ENCODE measurements at regions not wholly inside any gene's neighbourhood (a gene's known extent, or its start where the extent isn't known, plus 50 kb on each side); places are given as distances from the start of the nearest gene placed in this dataset.

- Histone ChIP-seq H3K9ac (ENCODE audit: control insufficient read depth, insufficient read depth, low read length) (no peak overlapping the region), H3K4me1 (ENCODE audit: control insufficient read depth, insufficient read depth, low read length) (no peaks in the 10 kb centered on the region), H3K79me2 (ENCODE audit: control insufficient read depth, insufficient read depth, low read length) (no peaks in the 10 kb centered on the region), H3K27ac (ENCODE audit: control insufficient read depth, insufficient read depth) (no peak overlapping the region), H3K27me3 (replicated peaks in 1 of 2; ENCODE audit: control insufficient read depth in 2 of 2, insufficient read depth in 2 of 2, low read length in 1 of 2) (no peaks in the 10 kb centered on the region), H3K4me3 (no peak overlapping the region), H2AFZ (ENCODE audit: control insufficient read depth, low read depth, low read length) (no peak overlapping the region), H3K4me2 (ENCODE audit: control insufficient read depth, insufficient read depth) (no peak overlapping the region), H4K20me1 (ENCODE audit: control insufficient read depth, insufficient read depth) (no peaks in the 10 kb centered on the region), H3K9me3 (replicated peaks; ENCODE audit: control insufficient read depth, insufficient read depth, low read length) (no peaks in the 10 kb centered on the region), H3K36me3 (ENCODE audit: control insufficient read depth in 2 of 2, insufficient read depth in 2 of 2, low read length in 1 of 2) (no peaks in the 10 kb centered on the region)
- ChIA-PET SMC1A (ENCODE audit: uncharacterized antibody, unreplicated experiment) (interaction anchor here (0.8 to 1.3 kb wide), 2 partner anchors 11 to 24 kb away, joined by 3 read pairs; no protein-coding TSS in a partner anchor), RAD21 (ENCODE audit: unreplicated experiment) (no interaction called here), CTCF (interaction anchor here (1.6 kb wide), 1 partner anchor 83 kb away, joined by 3 read pairs; no protein-coding TSS in a partner anchor), POLR2A (no interaction called here)
- TF ChIP-seq KAT2A (conservative IDR thresholded peaks at IDR 0.05; ENCODE audit: control insufficient read depth, low read depth, low read length) (no peak), MYB (IDR thresholded peaks at IDR 0.05; ENCODE audit: borderline replicate concordance, low read depth, low read length) (no peak), POLR2A (IDR thresholded peaks at IDR 0.05; ENCODE audit: low read depth, low read length) (no peak)
- in situ Hi-C loops (cut with MboI) = no loop called here
- no peak for FAIRE-seq
- intact Hi-C loops (cut with micrococcal nuclease; ENCODE audit: unreplicated experiment) = no loop called here
- no peak for DNase-seq (ENCODE audit: low read depth, low spot score)
- ATAC-seq = no peak
- BruUV-seq (replicated peaks) = no TSS peak
- WGBS (ENCODE audit: insufficient coverage, insufficient replicate concordance, low lambda C conversion rate, missing lambda C conversion rate) = 60% methylated on average over 2 of the region's 2 CpGs
These were observed 66.7 kb upstream of the E2F7 start for GRCh38 chr12:77131977-77132490.

GRCh38 chr12:77130193-77130592, 64.8 kb upstream of the E2F7 start:
- no peaks in the 10 kb centered on the region for H3K9me3 ChIP-seq (replicated peaks; ENCODE audit: control insufficient read depth, insufficient read depth, low read length)
- ChIA-PET RAD21 (ENCODE audit: unreplicated experiment) (no interaction called here), POLR2A (no interaction called here), CTCF (interaction anchor here (0.7 to 1.1 kb wide), 2 partner anchors 24 to 71 kb away, joined by 3 read pairs; no protein-coding TSS in a partner anchor), SMC1A (ENCODE audit: uncharacterized antibody, unreplicated experiment) (interaction anchor here (1.1 kb wide), 1 partner anchor 9 kb away, joined by 3 read pairs; no protein-coding TSS in a partner anchor)
- no peaks in the 10 kb centered on the region for H4K20me1 ChIP-seq (ENCODE audit: control insufficient read depth, insufficient read depth)
- no TSS peak for BruUV-seq (replicated peaks)
- no peak for TF ChIP-seq BRCA1 (IDR thresholded peaks at IDR 0.05; ENCODE audit: low read depth, low read length)
- TF ChIP-seq RBBP5 (conservative IDR thresholded peaks at IDR 0.05) = no peak
- no peak for TF ChIP-seq RFX5 (IDR thresholded peaks at IDR 0.05; ENCODE audit: low read depth, low read length)
- TF ChIP-seq MYB (IDR thresholded peaks at IDR 0.05; ENCODE audit: borderline replicate concordance, low read depth, low read length) = no peak
- no peak for TF ChIP-seq RAD21 (IDR thresholded peaks at IDR 0.05; ENCODE audit: insufficient read depth, low read depth, low read length)
- no peak for TF ChIP-seq WRNIP1 (IDR thresholded peaks at IDR 0.05; ENCODE audit: borderline replicate concordance, low read depth, low read length)
- TF ChIP-seq RELA (IDR thresholded peaks at IDR 0.05; ENCODE audit: borderline replicate concordance, partially characterized antibody) = no peak
- TF ChIP-seq, protein P1, sequence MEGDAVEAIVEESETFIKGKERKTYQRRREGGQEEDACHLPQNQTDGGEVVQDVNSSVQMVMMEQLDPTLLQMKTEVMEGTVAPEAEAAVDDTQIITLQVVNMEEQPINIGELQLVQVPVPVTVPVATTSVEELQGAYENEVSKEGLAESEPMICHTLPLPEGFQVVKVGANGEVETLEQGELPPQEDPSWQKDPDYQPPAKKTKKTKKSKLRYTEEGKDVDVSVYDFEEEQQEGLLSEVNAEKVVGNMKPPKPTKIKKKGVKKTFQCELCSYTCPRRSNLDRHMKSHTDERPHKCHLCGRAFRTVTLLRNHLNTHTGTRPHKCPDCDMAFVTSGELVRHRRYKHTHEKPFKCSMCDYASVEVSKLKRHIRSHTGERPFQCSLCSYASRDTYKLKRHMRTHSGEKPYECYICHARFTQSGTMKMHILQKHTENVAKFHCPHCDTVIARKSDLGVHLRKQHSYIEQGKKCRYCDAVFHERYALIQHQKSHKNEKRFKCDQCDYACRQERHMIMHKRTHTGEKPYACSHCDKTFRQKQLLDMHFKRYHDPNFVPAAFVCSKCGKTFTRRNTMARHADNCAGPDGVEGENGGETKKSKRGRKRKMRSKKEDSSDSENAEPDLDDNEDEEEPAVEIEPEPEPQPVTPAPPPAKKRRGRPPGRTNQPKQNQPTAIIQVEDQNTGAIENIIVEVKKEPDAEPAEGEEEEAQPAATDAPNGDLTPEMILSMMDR (IDR thresholded peaks at IDR 0.05 in 2 of 3, conservative IDR thresholded peaks at IDR 0.05 in 1 of 3; ENCODE audit: control insufficient read depth in 2 of 3, extremely low read depth in 1 of 3, insufficient read depth in 1 of 3, low read depth in 3 of 3, low read length in 3 of 3) = no peak
- no peak for TF ChIP-seq ELK1 (IDR thresholded peaks at IDR 0.05; ENCODE audit: low read depth, low read length)
- no peak for TF ChIP-seq TARDBP (IDR thresholded peaks at IDR 0.05; ENCODE audit: borderline replicate concordance)
- no peak for FAIRE-seq
- ATAC-seq = no peak
- no peak overlapping the region for H3K4me3 ChIP-seq
- no peaks in the 10 kb centered on the region for H3K36me3 ChIP-seq (ENCODE audit: control insufficient read depth in 2 of 2, insufficient read depth in 2 of 2, low read length in 1 of 2)
- intact Hi-C loops (cut with micrococcal nuclease; ENCODE audit: unreplicated experiment) = no loop called here
- H3K4me2 ChIP-seq (ENCODE audit: control insufficient read depth, insufficient read depth) = no peak overlapping the region
- no peak overlapping the region for H3K27ac ChIP-seq (ENCODE audit: control insufficient read depth, insufficient read depth)
- 40% methylated on average over 6 of the region's 6 CpGs for WGBS (ENCODE audit: insufficient coverage, insufficient replicate concordance, low lambda C conversion rate, missing lambda C conversion rate)
- H2AFZ ChIP-seq (ENCODE audit: control insufficient read depth, low read depth, low read length) = no peak overlapping the region
- no peaks in the 10 kb centered on the region for H3K79me2 ChIP-seq (ENCODE audit: control insufficient read depth, insufficient read depth, low read length)
- H3K9ac ChIP-seq (ENCODE audit: control insufficient read depth, insufficient read depth, low read length) = no peak overlapping the region
- H3K27me3 ChIP-seq (replicated peaks in 1 of 2; ENCODE audit: control insufficient read depth in 2 of 2, insufficient read depth in 2 of 2, low read length in 1 of 2) = no peaks in the 10 kb centered on the region
- DNase-seq (ENCODE audit: low read depth, low spot score) = no peak
- no peaks in the 10 kb centered on the region for H3K4me1 ChIP-seq (ENCODE audit: control insufficient read depth, insufficient read depth, low read length)
- in situ Hi-C loops (cut with MboI) = no loop called here

Data from GM12878 (cell line).